ENCODE measurements at regions not wholly inside any gene's neighbourhood (a gene's known extent, or its start where the extent isn't known, plus 50 kb on each side); places are given as distances from the start of the nearest gene placed in this dataset.
"Not testable (repeated sequence)": the region's sequence is repeated elsewhere in the genome, so short reads cannot be mapped to it uniquely, and the experiment has no call there.

GRCh38 chr2:91742973-91743490 is 3051.6 kb downstream of the RPIA start:
- not testable (repeated sequence) for DNase-seq; H3K36me3 ChIP-seq (ENCODE audit: control insufficient read depth in 3 of 3, insufficient read depth in 2 of 3, low read depth in 1 of 3, low read length in 3 of 3); FAIRE-seq; H3K27ac ChIP-seq (ENCODE audit: low read depth in 1 of 3, low read length in 2 of 3); H3K9me3 ChIP-seq (ENCODE audit: control insufficient read depth in 2 of 2, insufficient read depth in 1 of 2, low read depth in 1 of 2, low read length in 1 of 2); H3K27me3 ChIP-seq (ENCODE audit: control insufficient read depth in 3 of 3, insufficient read depth in 3 of 3, low read length in 3 of 3); H3K4me1 ChIP-seq (ENCODE audit: control insufficient read depth in 3 of 3, insufficient read depth in 2 of 3, low read depth in 1 of 3, low read length in 2 of 3); H3K4me3 ChIP-seq (ENCODE audit: low read depth in 1 of 3, low read length in 3 of 3)
- 48 to 59% (median 59%) methylated on average over 8 of the region's 8 CpGs for WGBS, 3 donors

GRCh38 chr2:91743910-91744309 is 3052.4 kb downstream of the RPIA start:
- DNase-seq; H3K9me3 ChIP-seq (ENCODE audit: control insufficient read depth in 2 of 2, insufficient read depth in 1 of 2, low read depth in 1 of 2, low read length in 1 of 2); H3K27ac ChIP-seq (ENCODE audit: low read depth in 1 of 3, low read length in 2 of 3); H3K4me1 ChIP-seq (ENCODE audit: control insufficient read depth in 3 of 3, insufficient read depth in 2 of 3, low read depth in 1 of 3, low read length in 2 of 3); FAIRE-seq; H3K36me3 ChIP-seq (ENCODE audit: control insufficient read depth in 3 of 3, insufficient read depth in 2 of 3, low read depth in 1 of 3, low read length in 3 of 3); H3K27me3 ChIP-seq (ENCODE audit: control insufficient read depth in 3 of 3, insufficient read depth in 3 of 3, low read length in 3 of 3); H3K4me3 ChIP-seq (ENCODE audit: low read depth in 1 of 3, low read length in 3 of 3): not testable (repeated sequence)
- WGBS, 3 donors, result 48 to 81% (median 78%) methylated on average over 1 of the region's 1 CpG

GRCh38 chr2:91744700-91745141 is 3053.2 kb downstream of the RPIA start:
- H3K36me3 ChIP-seq (ENCODE audit: control insufficient read depth in 3 of 3, insufficient read depth in 2 of 3, low read depth in 1 of 3, low read length in 3 of 3); H3K27me3 ChIP-seq (ENCODE audit: control insufficient read depth in 3 of 3, insufficient read depth in 3 of 3, low read length in 3 of 3); H3K27ac ChIP-seq (ENCODE audit: low read depth in 1 of 3, low read length in 2 of 3); H3K4me3 ChIP-seq (ENCODE audit: low read depth in 1 of 3, low read length in 3 of 3); FAIRE-seq; DNase-seq; H3K9me3 ChIP-seq (ENCODE audit: control insufficient read depth in 2 of 2, insufficient read depth in 1 of 2, low read depth in 1 of 2, low read length in 1 of 2); H3K4me1 ChIP-seq (ENCODE audit: control insufficient read depth in 3 of 3, insufficient read depth in 2 of 3, low read depth in 1 of 3, low read length in 2 of 3): not testable (repeated sequence)
- WGBS, 3 donors, result 55 to 71% (median 70%) methylated on average over 11 to 16 of the region's 16 CpGs

GRCh38 chr2:91748902-91749301 is 3057.4 kb downstream of the RPIA start:
- Histone ChIP-seq H3K9me3 (ENCODE audit: control insufficient read depth in 2 of 2, insufficient read depth in 1 of 2, low read depth in 1 of 2, low read length in 1 of 2) (no peaks in the 10 kb centered on the region), H3K4me3 (ENCODE audit: low read depth in 1 of 3, low read length in 3 of 3) (peak overlapping the region in 1 of 3 donors; percentile 33), H3K36me3 (ENCODE audit: control insufficient read depth in 3 of 3, insufficient read depth in 2 of 3, low read depth in 1 of 3, low read length in 3 of 3) (no peaks in the 10 kb centered on the region), H3K4me1 (ENCODE audit: control insufficient read depth in 3 of 3, insufficient read depth in 2 of 3, low read depth in 1 of 3, low read length in 2 of 3) (no peaks in the 10 kb centered on the region), H3K27me3 (ENCODE audit: control insufficient read depth in 3 of 3, insufficient read depth in 3 of 3, low read length in 3 of 3) (peaks cover 0 to 3% (median 2%) of the 10 kb centered on the region in 3 donors), H3K27ac (ENCODE audit: low read depth in 1 of 3, low read length in 2 of 3) (no peak overlapping the region)
- no peak for FAIRE-seq
- 18 to 38% (median 38%) methylated on average over 31 to 52 of the region's 52 CpGs for WGBS, 3 donors
- DNase-seq, result no peak

GRCh38 chr2:91749665-91750064 is 3058.2 kb downstream of the RPIA start:
- H3K4me3 ChIP-seq (ENCODE audit: low read depth in 1 of 3, low read length in 3 of 3); H3K36me3 ChIP-seq (ENCODE audit: control insufficient read depth in 3 of 3, insufficient read depth in 2 of 3, low read depth in 1 of 3, low read length in 3 of 3); H3K27me3 ChIP-seq (ENCODE audit: control insufficient read depth in 3 of 3, insufficient read depth in 3 of 3, low read length in 3 of 3); DNase-seq; FAIRE-seq; H3K4me1 ChIP-seq (ENCODE audit: control insufficient read depth in 3 of 3, insufficient read depth in 2 of 3, low read depth in 1 of 3, low read length in 2 of 3); H3K9me3 ChIP-seq (ENCODE audit: control insufficient read depth in 2 of 2, insufficient read depth in 1 of 2, low read depth in 1 of 2, low read length in 1 of 2); H3K27ac ChIP-seq (ENCODE audit: low read depth in 1 of 3, low read length in 2 of 3): not testable (repeated sequence)
- 71 to 83% (median 75%) methylated on average over 8 of the region's 12 CpGs for WGBS, 3 donors

- not testable (repeated sequence) for H3K27me3 ChIP-seq (ENCODE audit: control insufficient read depth in 3 of 3, insufficient read depth in 3 of 3, low read length in 3 of 3); H3K4me3 ChIP-seq (ENCODE audit: low read depth in 1 of 3, low read length in 3 of 3); H3K36me3 ChIP-seq (ENCODE audit: control insufficient read depth in 3 of 3, insufficient read depth in 2 of 3, low read depth in 1 of 3, low read length in 3 of 3); H3K27ac ChIP-seq (ENCODE audit: low read depth in 1 of 3, low read length in 2 of 3); H3K9me3 ChIP-seq (ENCODE audit: control insufficient read depth in 2 of 2, insufficient read depth in 1 of 2, low read depth in 1 of 2, low read length in 1 of 2); FAIRE-seq; H3K4me1 ChIP-seq (ENCODE audit: control insufficient read depth in 3 of 3, insufficient read depth in 2 of 3, low read depth in 1 of 3, low read length in 2 of 3)
- peak in 1 of 2 donors; percentile 9 for DNase-seq
- 5 to 23% (median 15%) methylated on average over 4 to 5 of the region's 5 CpGs for WGBS, 3 donors
These were observed 3068.0 kb downstream of the RPIA start for GRCh38 chr2:91759361-91759941.

DNA sequence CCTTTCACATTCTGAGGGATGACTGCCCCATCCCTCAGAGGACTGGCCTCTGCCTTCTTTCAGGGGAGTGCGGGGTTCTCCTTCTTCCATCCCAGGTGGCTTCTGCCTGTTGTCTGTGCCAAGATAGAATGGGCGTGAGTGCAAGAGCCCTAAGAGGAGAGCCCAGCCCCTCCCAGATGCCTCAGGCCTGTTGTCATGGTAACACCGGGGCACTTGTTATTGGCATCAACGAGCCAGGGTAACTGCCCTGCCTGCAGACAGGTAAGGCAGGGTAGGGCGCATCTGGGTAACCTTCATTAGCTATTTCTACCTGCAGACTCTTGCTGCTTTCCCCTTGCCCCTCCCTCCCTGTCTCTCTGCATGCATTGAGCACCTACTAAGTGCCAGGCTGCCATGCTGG is 3069.2 kb downstream of the RPIA start:
- WGBS, 3 donors, result 37 to 72% (median 53%) methylated on average over 5 of the region's 5 CpGs
- H3K27me3 ChIP-seq (ENCODE audit: control insufficient read depth in 3 of 3, insufficient read depth in 3 of 3, low read length in 3 of 3); DNase-seq; FAIRE-seq; H3K4me1 ChIP-seq (ENCODE audit: control insufficient read depth in 3 of 3, insufficient read depth in 2 of 3, low read depth in 1 of 3, low read length in 2 of 3); H3K9me3 ChIP-seq (ENCODE audit: control insufficient read depth in 2 of 2, insufficient read depth in 1 of 2, low read depth in 1 of 2, low read length in 1 of 2); H3K36me3 ChIP-seq (ENCODE audit: control insufficient read depth in 3 of 3, insufficient read depth in 2 of 3, low read depth in 1 of 3, low read length in 3 of 3); H3K27ac ChIP-seq (ENCODE audit: low read depth in 1 of 3, low read length in 2 of 3); H3K4me3 ChIP-seq (ENCODE audit: low read depth in 1 of 3, low read length in 3 of 3): not testable (repeated sequence)

GRCh38 chr2:91762312-91762711 is 3070.8 kb downstream of the RPIA start:
- not testable (repeated sequence) for H3K9me3 ChIP-seq (ENCODE audit: control insufficient read depth in 2 of 2, insufficient read depth in 1 of 2, low read depth in 1 of 2, low read length in 1 of 2); H3K36me3 ChIP-seq (ENCODE audit: control insufficient read depth in 3 of 3, insufficient read depth in 2 of 3, low read depth in 1 of 3, low read length in 3 of 3); H3K27me3 ChIP-seq (ENCODE audit: control insufficient read depth in 3 of 3, insufficient read depth in 3 of 3, low read length in 3 of 3); H3K27ac ChIP-seq (ENCODE audit: low read depth in 1 of 3, low read length in 2 of 3); H3K4me3 ChIP-seq (ENCODE audit: low read depth in 1 of 3, low read length in 3 of 3); DNase-seq; H3K4me1 ChIP-seq (ENCODE audit: control insufficient read depth in 3 of 3, insufficient read depth in 2 of 3, low read depth in 1 of 3, low read length in 2 of 3); FAIRE-seq
- WGBS, 3 donors, result 77 to 100% (median 93%) methylated on average over 2 to 3 of the region's 6 CpGs

- not testable (repeated sequence) for H3K27ac ChIP-seq (ENCODE audit: low read depth in 1 of 3, low read length in 2 of 3); H3K4me3 ChIP-seq (ENCODE audit: low read depth in 1 of 3, low read length in 3 of 3); H3K9me3 ChIP-seq (ENCODE audit: control insufficient read depth in 2 of 2, insufficient read depth in 1 of 2, low read depth in 1 of 2, low read length in 1 of 2); FAIRE-seq; H3K36me3 ChIP-seq (ENCODE audit: control insufficient read depth in 3 of 3, insufficient read depth in 2 of 3, low read depth in 1 of 3, low read length in 3 of 3); H3K27me3 ChIP-seq (ENCODE audit: control insufficient read depth in 3 of 3, insufficient read depth in 3 of 3, low read length in 3 of 3); H3K4me1 ChIP-seq (ENCODE audit: control insufficient read depth in 3 of 3, insufficient read depth in 2 of 3, low read depth in 1 of 3, low read length in 2 of 3)
- peak in 1 of 2 donors; percentile 38 for DNase-seq
- WGBS, 3 donors, result 9 to 34% (median 28%) methylated on average over 3 to 4 of the region's 4 CpGs
These were observed 3072.2 kb downstream of the RPIA start for GRCh38 chr2:91763710-91764109.
